ENCODE measurements at regions not wholly inside any gene's neighbourhood (a gene's known extent, or its start where the extent isn't known, plus 50 kb on each side); places are given as distances from the start of the nearest gene placed in this dataset.

- TF ChIP-seq CTCF (IDR thresholded peaks at IDR 0.05) (no peak), POLR2A (IDR thresholded peaks at IDR 0.05) (no peak), EP300 (IDR thresholded peaks at IDR 0.05) (no peak)
Observed at GRCh38 chr22:49492741-49493251, 334.9 kb downstream of the BRD1 start.
